Testis (tissue), 2 donors: ENCODE measurements at regions not wholly inside any gene's neighbourhood (a gene's known extent, or its start where the extent isn't known, plus 50 kb on each side); places are given as distances from the start of the nearest gene placed in this dataset.

Experiments used
- POLR2A ChIP-seq: fragments of 450-650 bp; IDR thresholded peaks from one replicate; pipeline ENCODE4 v1.6.1; 2017; ENCODE audit warnings: antibody characterized with exemption, mild to moderate bottlenecking, moderate library complexity
- TF ChIP-seq, protein P1 (sequence below), 3 experiments: fragments of 450-650 bp in 2 of 3; fragments of 200-600 bp in 1 of 3; sonication (generic) in 1 of 3; IDR thresholded peaks; one replicate each; pipeline ENCODE4 v1.5.1; 2016 to 2019; ENCODE audit warnings: antibody characterized with exemption in 3 of 3, mild to moderate bottlenecking in 2 of 3, moderate library complexity in 1 of 3

DNA sequence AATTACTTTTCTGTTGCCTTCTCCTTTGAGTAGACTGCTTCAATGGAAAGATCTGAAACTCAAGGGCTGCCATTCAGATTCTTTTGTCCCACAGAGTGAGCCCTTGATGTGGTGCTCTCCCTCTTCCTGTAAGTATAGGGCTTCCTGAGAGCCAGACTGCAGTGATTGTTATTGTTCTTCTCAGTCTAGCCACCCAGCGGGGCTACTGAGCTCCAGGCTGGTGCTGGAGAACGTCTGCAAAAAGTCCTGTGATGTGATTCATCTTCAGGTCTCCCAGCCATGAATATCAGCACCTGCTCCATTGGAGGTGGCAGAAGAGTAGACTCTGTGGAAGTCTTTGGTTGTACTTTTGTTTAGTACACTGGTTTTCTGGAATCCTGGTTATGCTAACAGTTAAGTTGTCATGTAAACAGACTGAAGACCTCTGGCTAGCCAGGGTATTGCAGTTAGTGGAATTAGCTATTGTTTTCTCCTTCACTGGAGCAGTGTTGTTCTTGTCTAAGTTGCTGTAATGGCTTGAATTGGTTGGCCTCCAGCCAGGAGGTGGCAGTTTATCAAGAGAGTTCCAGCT lies 240.9 kb downstream of the COL12A1 start:
- TF ChIP-seq, protein P1, sequence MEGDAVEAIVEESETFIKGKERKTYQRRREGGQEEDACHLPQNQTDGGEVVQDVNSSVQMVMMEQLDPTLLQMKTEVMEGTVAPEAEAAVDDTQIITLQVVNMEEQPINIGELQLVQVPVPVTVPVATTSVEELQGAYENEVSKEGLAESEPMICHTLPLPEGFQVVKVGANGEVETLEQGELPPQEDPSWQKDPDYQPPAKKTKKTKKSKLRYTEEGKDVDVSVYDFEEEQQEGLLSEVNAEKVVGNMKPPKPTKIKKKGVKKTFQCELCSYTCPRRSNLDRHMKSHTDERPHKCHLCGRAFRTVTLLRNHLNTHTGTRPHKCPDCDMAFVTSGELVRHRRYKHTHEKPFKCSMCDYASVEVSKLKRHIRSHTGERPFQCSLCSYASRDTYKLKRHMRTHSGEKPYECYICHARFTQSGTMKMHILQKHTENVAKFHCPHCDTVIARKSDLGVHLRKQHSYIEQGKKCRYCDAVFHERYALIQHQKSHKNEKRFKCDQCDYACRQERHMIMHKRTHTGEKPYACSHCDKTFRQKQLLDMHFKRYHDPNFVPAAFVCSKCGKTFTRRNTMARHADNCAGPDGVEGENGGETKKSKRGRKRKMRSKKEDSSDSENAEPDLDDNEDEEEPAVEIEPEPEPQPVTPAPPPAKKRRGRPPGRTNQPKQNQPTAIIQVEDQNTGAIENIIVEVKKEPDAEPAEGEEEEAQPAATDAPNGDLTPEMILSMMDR (IDR thresholded peaks at IDR 0.05): no peak
- TF ChIP-seq POLR2A: no peak
